ENCODE measurements at regions not wholly inside any gene's neighbourhood (a gene's known extent, or its start where the extent isn't known, plus 50 kb on each side); places are given as distances from the start of the nearest gene placed in this dataset.

- Histone ChIP-seq H3K27ac (replicated peaks) (peak overlapping the region; percentile 18), H3K4me3 (replicated peaks; ENCODE audit: insufficient read depth, low read length) (no peak overlapping the region), H3K27me3 (ENCODE audit: insufficient read depth, poor library complexity, severe bottlenecking) (no peaks in the 10 kb centered on the region)
- no peak for DNase-seq (ENCODE audit: low read depth in 1 of 2, low spot score in 1 of 2)
- no peak for TF ChIP-seq POLR2AphosphoS5 (IDR thresholded peaks at IDR 0.05; ENCODE audit: low read depth)
- no peak for TF ChIP-seq SPI1 (IDR thresholded peaks at IDR 0.05; ENCODE audit: borderline replicate concordance, low read depth)
- TF ChIP-seq GABPA (IDR thresholded peaks at IDR 0.05; ENCODE audit: low read depth) = no peak
Observed at GRCh38 chr13:82688400-82688994, 1193.8 kb downstream of the SLITRK1 start.

GRCh38 chr13:82687884-82688283, 1194.4 kb downstream of the SLITRK1 start:
- Histone ChIP-seq H3K27ac (replicated peaks) (no peak overlapping the region), H3K27me3 (ENCODE audit: insufficient read depth, poor library complexity, severe bottlenecking) (no peaks in the 10 kb centered on the region), H3K4me3 (replicated peaks; ENCODE audit: insufficient read depth, low read length) (no peak overlapping the region)

DNA sequence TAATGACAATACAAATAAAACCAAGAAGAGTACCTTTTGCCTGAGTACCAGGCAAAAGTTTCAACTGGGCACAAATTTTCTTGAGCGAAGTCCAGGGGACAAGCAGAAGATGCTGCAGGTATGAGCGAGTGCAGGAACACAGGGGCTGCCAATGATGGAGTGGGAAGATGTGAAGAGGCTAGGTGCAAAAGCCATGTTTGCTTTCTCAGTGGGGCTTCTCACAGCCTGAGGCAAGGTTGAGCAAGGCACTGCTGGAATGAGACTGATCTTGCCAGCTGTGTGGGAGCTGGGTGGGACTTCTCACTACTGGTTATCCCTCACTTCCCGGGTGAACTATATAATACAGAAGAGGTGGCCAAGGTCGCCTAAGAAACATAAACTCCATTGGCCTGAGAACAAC, 1200.7 kb downstream of the SLITRK1 start:
- Histone ChIP-seq H3K27ac (replicated peaks) (no peak overlapping the region), H3K4me3 (replicated peaks; ENCODE audit: insufficient read depth, low read length) (no peak overlapping the region), H3K27me3 (ENCODE audit: insufficient read depth, poor library complexity, severe bottlenecking) (no peaks in the 10 kb centered on the region)
- no peak for DNase-seq (ENCODE audit: low read depth in 1 of 2, low spot score in 1 of 2)
- no peak for TF ChIP-seq GABPA (IDR thresholded peaks at IDR 0.05; ENCODE audit: low read depth)
- TF ChIP-seq, protein P1, sequence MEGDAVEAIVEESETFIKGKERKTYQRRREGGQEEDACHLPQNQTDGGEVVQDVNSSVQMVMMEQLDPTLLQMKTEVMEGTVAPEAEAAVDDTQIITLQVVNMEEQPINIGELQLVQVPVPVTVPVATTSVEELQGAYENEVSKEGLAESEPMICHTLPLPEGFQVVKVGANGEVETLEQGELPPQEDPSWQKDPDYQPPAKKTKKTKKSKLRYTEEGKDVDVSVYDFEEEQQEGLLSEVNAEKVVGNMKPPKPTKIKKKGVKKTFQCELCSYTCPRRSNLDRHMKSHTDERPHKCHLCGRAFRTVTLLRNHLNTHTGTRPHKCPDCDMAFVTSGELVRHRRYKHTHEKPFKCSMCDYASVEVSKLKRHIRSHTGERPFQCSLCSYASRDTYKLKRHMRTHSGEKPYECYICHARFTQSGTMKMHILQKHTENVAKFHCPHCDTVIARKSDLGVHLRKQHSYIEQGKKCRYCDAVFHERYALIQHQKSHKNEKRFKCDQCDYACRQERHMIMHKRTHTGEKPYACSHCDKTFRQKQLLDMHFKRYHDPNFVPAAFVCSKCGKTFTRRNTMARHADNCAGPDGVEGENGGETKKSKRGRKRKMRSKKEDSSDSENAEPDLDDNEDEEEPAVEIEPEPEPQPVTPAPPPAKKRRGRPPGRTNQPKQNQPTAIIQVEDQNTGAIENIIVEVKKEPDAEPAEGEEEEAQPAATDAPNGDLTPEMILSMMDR (IDR thresholded peaks at IDR 0.05; ENCODE audit: insufficient read depth, low read length) = no peak
- TF ChIP-seq SPI1 (IDR thresholded peaks at IDR 0.05; ENCODE audit: borderline replicate concordance, low read depth) = no peak
- no peak for TF ChIP-seq POLR2AphosphoS5 (IDR thresholded peaks at IDR 0.05; ENCODE audit: low read depth)
- no peak for TF ChIP-seq REST (IDR thresholded peaks at IDR 0.05; ENCODE audit: insufficient replicate concordance, low read depth)

More at GRCh38 chr13:82687884-82688283, 1194.4 kb downstream of the SLITRK1 start:
- no peak for DNase-seq (ENCODE audit: low read depth in 1 of 2, low spot score in 1 of 2)
- no peak for TF ChIP-seq POLR2AphosphoS5 (IDR thresholded peaks at IDR 0.05; ENCODE audit: low read depth)
- no peak for TF ChIP-seq SPI1 (IDR thresholded peaks at IDR 0.05; ENCODE audit: borderline replicate concordance, low read depth)
- TF ChIP-seq GABPA (IDR thresholded peaks at IDR 0.05; ENCODE audit: low read depth) = no peak
- TF ChIP-seq, protein P1 (IDR thresholded peaks at IDR 0.05; ENCODE audit: insufficient read depth, low read length) = no peak
- no peak for TF ChIP-seq REST (IDR thresholded peaks at IDR 0.05; ENCODE audit: insufficient replicate concordance, low read depth)

GRCh38 chr13:82678052-82678451, 1204.2 kb downstream of the SLITRK1 start:
- Histone ChIP-seq H3K4me3 (replicated peaks; ENCODE audit: insufficient read depth, low read length) (no peak overlapping the region), H3K27me3 (ENCODE audit: insufficient read depth, poor library complexity, severe bottlenecking) (no peaks in the 10 kb centered on the region)
- DNase-seq (ENCODE audit: low read depth in 1 of 2, low spot score in 1 of 2) = no peak

More at GRCh38 chr13:82678052-82678451, 1204.2 kb downstream of the SLITRK1 start:
- TF ChIP-seq, protein P1 (IDR thresholded peaks at IDR 0.05; ENCODE audit: insufficient read depth, low read length) = no peak
- TF ChIP-seq SPI1 (IDR thresholded peaks at IDR 0.05; ENCODE audit: borderline replicate concordance, low read depth) (no peak), POLR2AphosphoS5 (IDR thresholded peaks at IDR 0.05; ENCODE audit: low read depth) (no peak), REST (IDR thresholded peaks at IDR 0.05; ENCODE audit: insufficient replicate concordance, low read depth) (no peak), GABPA (IDR thresholded peaks at IDR 0.05; ENCODE audit: low read depth) (no peak)
- no peak overlapping the region for H3K27ac ChIP-seq (replicated peaks)

All from HL-60 (cell line).